Right lobe of liver (tissue), 4 donors: ENCODE measurements at regions not wholly inside any gene's neighbourhood (a gene's known extent, or its start where the extent isn't known, plus 50 kb on each side); places are given as distances from the start of the nearest gene placed in this dataset.

Experiments
- CTCF ChIP-seq, 4 donors: fragments of 200-600 bp in 3 of 4; fragments of 450-650 bp in 1 of 4; IDR thresholded peaks; one replicate each; pipeline versions ENCODE4 v1.5.1 to v1.8.0; 2016 to 2022; ENCODE audit warnings: antibody characterized with exemption in 4 of 4, mild to moderate bottlenecking in 2 of 4
- POLR2A ChIP-seq: fragments of 450-650 bp; IDR thresholded peaks from one replicate; pipeline ENCODE4 v1.6.1; 2017; ENCODE audit warnings: antibody characterized with exemption, mild to moderate bottlenecking
- donor health status: DM: no; HTN: no; CAD: no.
- donor health status: DM: no; HTN: no; CAD: no.
- donor health status: DM: no; HTN: yes; CAD: no.

- TF ChIP-seq CTCF (IDR thresholded peaks at IDR 0.05) (no peak), POLR2A (no peak)
These were observed 509.9 kb upstream of the TENM4 start for GRCh38 chr11:79950741-79951140.
